Islet of Langerhans (tissue), 1 donor: ENCODE measurements at regions not wholly inside any gene's neighbourhood (a gene's known extent, or its start where the extent isn't known, plus 50 kb on each side); places are given as distances from the start of the nearest gene placed in this dataset.
"Not testable (repeated sequence)": the region's sequence is repeated elsewhere in the genome, so short reads cannot be mapped to it uniquely, and the experiment has no call there.

ENCODE experiments used
- FAIRE-seq: peaks from one replicate; lab custom pipeline; 2011; peaks lifted over from hg19 to GRCh38; lab: Jason Lieb, UNC

- FAIRE-seq, result no peak
These were observed 50.4 kb upstream of the SOD1 start for GRCh38 chr21:31609081-31609480.

DNA sequence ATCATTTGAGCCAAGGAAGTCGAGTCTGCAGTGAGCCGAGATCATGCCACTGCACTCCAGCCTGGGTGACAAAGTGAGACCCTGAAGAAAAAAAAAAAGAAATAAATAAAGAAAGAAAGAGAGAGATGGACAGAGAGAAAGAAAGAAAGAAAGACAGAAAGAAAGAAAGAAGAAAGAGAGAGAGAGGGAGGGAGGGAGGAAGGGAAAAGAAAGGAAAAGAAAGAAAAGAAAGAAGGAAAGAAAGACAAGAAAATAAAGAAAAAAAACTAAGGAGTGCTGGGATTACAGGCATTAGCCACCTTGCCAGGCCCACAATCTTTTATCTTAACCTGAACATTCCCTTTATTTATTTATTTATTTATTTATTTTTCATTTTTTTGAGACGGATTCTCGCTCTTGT is 51.7 kb upstream of the SOD1 start:
- FAIRE-seq, result no peak

- no peak for FAIRE-seq
These were observed 53.2 kb upstream of the SOD1 start for GRCh38 chr21:31606081-31606874.

DNA sequence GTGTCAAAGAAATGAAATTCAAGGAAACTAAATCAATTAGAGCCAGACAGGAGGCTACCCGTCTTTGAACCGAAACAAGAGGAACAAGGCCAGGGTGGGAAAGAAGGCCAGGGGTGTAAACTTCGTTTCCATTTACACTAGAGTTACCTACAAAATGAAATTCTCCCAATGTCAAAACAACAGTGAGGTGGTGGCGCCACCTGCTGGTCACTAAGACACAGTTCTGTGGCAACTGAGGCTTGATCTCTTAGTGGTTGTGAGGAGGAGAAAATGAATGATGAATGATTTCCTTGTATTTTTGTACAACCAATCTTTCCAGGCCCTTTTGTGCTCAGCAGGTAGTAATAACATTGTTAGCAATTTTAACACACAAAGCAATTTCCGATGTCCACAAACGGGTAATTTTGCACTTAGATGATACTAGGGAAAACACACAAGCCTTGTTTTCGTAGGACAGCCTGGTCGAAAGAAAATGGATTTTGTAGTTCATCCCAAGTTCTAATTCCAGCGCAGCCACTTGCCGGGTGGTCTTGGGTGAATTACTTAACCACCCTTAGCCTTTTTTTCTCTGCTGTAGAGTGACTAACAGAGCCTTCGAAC is 54.8 kb upstream of the SOD1 start:
- peak; percentile 97 for FAIRE-seq

DNA sequence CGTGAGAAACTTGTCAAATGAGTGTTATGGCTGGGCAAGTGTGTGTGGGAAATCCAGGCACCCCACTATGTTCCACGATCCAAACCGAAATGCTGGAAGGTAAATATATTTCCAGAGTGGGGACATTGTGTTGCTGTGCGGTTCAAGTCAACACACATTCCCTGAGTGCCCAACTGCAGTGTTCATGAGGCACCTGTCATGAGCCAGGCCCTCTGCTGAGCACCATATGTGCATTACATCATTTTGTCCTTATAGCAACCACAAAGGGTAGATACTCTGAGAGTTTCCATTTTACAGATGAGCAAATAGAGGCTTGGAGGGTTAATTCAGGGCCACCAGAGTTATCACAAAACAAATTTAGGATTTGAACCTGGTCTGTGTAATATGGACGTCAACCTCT is 59.9 kb upstream of the SOD1 start:
- no peak for FAIRE-seq

DNA sequence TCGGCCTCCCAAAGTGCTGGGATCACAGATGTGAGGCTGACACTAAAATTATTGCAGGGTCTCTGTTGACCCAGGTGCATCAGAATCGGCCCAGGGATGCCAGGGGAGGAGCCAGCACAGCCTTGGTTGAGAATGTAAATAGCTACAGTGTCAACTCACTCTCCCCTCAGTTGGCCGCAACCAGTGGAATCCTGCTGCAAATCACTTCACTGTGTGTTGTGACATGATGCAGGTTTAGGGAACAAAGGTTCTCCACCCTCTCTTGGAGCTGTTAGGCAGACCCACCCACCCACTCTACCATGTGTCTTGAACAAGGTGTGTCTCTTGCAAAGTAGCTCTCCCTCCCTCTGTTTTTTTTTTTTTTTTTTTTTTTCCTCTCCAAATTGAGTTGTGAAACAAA is 60.5 kb upstream of the SOD1 start:
- FAIRE-seq, result no peak

DNA sequence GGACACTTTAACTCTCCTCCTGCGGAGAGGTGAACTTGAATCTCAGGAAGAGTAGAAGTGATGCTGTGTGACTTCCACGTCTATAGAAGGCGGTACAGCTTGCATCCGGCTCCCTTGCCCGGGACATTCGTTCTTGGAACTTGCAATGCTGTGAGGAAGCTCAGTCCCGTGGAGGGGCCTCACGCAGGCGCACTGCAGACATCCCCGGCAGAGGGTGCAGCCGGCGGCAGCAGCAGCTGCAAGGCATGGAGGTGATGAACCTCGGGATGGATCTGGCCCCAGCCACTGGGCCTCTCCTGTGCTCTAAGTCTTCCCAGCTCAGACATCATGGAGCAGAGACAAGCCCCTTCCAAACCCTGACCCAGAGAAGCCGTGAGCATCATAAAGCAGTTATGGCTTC is 61.8 kb upstream of the SOD1 start:
- no peak for FAIRE-seq

GRCh38 chr21:31596055-31596454 is 63.4 kb upstream of the SOD1 start:
- no peak for FAIRE-seq

DNA sequence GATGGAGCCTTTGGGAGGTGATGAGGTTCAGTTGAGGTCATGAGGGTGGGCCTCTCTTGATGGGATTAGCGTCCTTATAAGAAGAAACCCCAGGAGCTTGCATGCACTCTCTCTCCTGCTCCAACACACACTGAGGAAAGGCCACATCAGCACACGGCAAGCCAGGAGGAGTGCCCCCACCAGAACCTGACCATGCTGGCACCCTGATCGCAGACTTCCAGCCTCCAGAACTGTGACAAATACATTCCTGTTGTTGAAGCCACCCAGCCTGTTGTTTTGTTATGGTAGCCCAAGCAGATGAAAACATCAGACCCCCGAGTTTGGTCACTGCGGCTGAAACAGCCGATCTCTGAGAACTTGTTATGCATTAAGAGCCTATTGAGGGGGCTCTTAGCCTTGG is 64.8 kb upstream of the SOD1 start:
- no peak for FAIRE-seq

DNA sequence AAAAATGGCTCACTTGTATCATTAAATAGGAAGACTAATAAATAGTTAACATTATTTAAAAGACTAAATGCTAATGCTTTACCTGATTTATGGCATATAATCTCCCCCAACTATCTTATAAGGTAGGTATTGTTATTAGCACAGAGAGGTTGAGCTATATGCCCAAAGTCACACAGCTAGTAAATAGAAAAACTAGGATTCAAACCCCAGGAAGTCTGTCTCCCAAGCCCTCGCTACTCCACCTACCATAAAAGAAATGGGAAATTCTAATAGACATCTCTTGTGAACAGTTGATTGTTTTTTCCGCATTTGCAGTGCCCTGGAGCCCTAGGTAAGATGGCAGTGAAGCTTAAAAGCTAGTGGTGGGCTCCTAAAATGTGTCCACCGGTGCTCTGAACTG is 65.2 kb upstream of the SOD1 start:
- no peak for FAIRE-seq

- no peak for FAIRE-seq
These were observed 66.4 kb upstream of the SOD1 start for GRCh38 chr21:31592963-31593560.

DNA sequence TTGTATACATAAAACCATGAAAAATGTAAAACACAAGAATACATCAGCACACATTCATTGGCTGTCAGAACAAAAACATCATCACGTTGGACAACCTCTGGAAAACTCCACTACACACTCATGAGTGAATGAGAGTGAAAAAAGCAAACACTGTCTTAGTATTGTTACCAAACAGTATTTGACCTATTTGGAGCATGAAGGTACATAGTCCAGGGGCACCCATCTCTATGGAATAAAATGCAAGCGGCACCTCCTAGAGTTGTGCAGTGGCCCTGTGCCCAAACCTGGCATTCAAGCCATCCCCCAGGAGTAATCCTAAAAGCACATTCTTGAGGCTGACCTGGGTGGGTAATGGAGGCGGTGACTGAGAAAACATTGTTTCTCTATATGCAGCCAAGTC is 67.0 kb upstream of the SOD1 start:
- FAIRE-seq, result no peak

DNA sequence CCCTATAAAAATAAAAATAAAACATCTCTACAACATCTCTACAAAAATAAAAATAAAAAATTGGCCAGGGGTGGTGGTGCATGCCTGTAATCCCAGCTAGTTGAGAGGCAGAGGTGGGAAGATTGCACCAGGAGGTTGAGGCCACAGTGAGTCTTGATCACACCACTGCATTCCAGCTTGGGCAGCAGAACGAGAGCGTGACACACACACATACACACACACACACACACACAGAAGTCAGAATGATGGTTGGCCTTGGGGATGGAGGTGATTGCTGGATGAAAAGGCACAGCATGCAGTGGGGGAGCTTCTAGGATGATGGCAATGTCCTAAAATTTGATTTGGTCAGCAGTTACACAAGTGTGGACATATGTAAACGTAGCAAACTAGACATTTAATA is 69.7 kb upstream of the SOD1 start:
- FAIRE-seq, result no peak

GRCh38 chr21:31586118-31586517 is 73.4 kb upstream of the SOD1 start:
- no peak for FAIRE-seq

DNA sequence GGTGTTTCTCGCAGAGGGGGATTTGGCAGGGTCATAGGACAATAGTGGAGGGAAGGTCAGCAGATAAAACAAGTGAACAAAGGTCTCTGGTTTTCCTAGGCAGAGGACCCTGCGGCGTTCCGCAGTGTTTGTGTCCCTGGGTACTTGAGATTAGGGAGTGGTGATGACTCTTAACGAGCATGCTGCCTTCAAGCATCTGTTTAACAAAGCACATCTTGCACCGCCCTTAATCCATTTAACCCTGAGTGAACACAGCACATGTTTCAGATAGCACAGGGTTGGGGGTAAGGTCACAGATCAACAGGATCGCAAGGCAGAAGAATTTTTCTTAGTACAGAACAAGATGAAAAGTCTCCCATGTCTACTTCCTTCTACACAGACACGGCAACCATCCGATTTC is 75.6 kb upstream of the SOD1 start:
- FAIRE-seq, result not testable (repeated sequence)

- no peak for FAIRE-seq
These were observed 76.0 kb upstream of the SOD1 start for GRCh38 chr21:31583498-31583897.

- FAIRE-seq, result peak; percentile 79
These were observed 78.6 kb upstream of the SOD1 start for GRCh38 chr21:31580866-31581276.

DNA sequence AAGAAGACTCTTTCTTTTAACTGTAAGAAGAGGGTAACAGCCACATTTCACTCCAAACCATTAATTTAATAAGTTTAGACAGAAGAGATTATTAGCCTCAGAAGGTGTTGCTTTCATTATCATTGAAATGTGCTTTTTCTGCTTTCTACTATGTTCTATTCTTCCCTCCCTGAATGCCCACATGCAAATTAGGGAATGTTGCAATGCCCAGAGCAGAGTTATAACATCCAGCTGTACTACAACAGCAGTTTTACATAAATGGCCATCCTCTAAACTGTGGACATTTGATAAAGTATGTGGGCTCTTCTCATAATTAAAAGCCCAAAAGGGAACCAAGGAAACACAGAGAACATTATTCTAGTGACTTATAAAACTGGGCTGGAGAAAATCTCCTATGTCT is 82.2 kb upstream of the SOD1 start:
- no peak for FAIRE-seq

DNA sequence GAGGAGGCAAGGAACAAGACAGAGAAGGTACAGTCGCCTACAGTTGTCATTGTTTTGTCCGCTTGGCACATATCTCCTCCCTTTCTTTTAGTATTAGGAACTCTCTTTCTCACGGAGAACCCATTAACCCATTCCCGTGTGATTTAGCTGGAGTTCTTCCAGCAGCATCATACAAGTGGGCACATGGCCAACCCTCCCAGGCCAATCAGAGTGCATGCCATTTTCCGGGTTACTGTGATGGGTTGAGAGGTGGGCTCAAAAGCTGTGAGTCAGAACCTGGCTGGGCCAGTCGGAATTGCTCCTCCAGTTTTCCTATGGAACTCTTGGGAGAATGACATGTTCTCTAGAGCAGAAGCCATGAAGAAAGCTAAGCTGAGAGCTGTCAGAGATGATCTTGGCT is 83.1 kb upstream of the SOD1 start:
- no peak for FAIRE-seq

DNA sequence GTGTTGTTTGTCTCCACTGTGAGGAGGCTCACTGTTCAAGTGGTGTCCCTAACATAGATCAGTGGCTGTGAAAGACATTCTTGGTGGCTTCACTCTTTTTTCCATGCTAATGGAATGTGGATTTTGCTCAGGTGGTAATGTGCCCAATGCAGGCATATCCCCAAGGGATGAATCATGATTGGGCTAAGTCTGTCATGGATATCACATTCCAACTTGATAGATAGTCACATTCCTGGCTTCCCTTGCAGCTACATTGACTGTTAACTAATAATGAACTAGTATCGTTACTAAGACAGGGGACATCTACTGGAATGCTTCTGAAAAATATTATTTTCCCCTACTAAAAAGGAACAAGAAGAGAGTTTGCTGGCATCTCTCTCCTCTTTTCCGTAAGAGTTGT is 86.3 kb upstream of the SOD1 start:
- no peak for FAIRE-seq

DNA sequence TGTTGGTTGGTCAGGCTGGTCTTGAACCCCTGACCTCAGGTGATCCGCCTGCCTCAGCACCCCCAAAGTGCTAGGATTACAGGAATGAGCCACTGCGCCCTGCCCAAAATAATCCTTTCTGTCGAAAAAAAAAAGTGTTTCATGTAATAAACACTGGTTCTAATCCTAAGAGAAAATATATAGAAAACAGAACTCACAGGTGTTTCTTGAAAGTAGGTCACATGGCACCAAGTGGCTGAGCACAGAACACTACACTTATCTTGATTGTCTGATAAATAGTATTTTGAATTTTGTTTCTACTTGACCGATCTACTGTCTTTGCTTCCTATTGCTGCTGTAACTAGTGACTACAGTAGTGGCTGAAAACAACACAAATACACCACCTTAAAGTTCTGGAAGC is 87.6 kb upstream of the SOD1 start:
- no peak for FAIRE-seq

GRCh38 chr21:31570824-31571566 is 88.5 kb upstream of the SOD1 start:
- no peak for FAIRE-seq

DNA sequence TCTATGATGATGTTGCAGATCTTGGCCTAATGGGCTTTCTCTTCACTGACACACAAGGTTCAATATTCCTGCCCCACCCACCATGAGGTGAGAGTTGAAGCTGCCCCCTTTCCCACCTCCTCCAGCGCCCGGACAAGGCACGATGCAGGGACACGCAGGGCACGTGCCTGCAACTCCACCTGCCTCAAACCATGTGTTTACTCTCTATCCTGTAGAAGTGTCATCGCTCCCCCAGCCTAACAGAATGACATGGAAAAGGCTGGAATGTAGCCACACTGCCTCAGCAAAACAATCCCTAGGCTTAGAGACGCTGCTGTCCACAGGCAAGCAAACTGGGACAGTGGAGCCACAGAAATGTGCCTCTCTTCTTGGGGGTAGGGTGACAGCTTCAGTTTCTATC is 92.9 kb upstream of the SOD1 start:
- FAIRE-seq, result no peak
